Naive thymus-derived CD4-positive, alpha-beta T cell (primary cell): ENCODE measurements at regions not wholly inside any gene's neighbourhood (a gene's known extent, or its start where the extent isn't known, plus 50 kb on each side); places are given as distances from the start of the nearest gene placed in this dataset.
"Not testable (repeated sequence)": the region's sequence is repeated elsewhere in the genome, so short reads cannot be mapped to it uniquely, and the experiment has no call there.

Source experiments
- ATAC-seq: fragments of 150-1000 bp; cut with Tn5 transposase; 2 replicates; pipeline ENCODE4 v1.10.0; 2021; ENCODE audit warnings: mild to moderate bottlenecking, moderate library complexity
- CTCF ChIA-PET: fragments of 350-600 bp; sonication (Branson Sonifier 250); formaldehyde crosslinking; loops from one replicate; lab custom pipeline; 2021; ENCODE audit warnings: antibody characterized with exemption; lab: Charles Lee
- POLR2A ChIA-PET: fragments of 350-600 bp; sonication (Branson Sonifier 250); formaldehyde crosslinking; loops from one replicate; lab custom pipeline; 2021; ENCODE audit warnings: antibody characterized with exemption, inconsistent platforms; lab: Charles Lee
- DNase-seq, 9 donors: peaks; one replicate each; pipeline versions ENCODE4 v3.0.0 to v3.0.0-alpha.2; 2020 to 2022; ENCODE audit warnings: mixed read lengths in 1 of 9
- H3K27ac ChIP-seq: one replicate; pipeline ENCODE4 v1.7.0; 2013; ENCODE audit warnings: mild to moderate bottlenecking, low read depth, low read length, moderate library complexity
- H3K27me3 ChIP-seq, 2 donors: one replicate each; pipeline ENCODE4 v1.7.0; 2013; ENCODE audit warnings: low read length in 2 of 2, mild to moderate bottlenecking in 2 of 2, moderate library complexity in 2 of 2; ENCODE audit not compliant: control insufficient read depth in 2 of 2, insufficient read depth in 2 of 2
- H3K36me3 ChIP-seq, 3 experiments: 1 replicate in 2 of 3; 2 replicates in 1 of 3; pipeline ENCODE4 v1.7.0; 2013; ENCODE audit warnings: low read length in 3 of 3, mild to moderate bottlenecking in 3 of 3, moderate library complexity in 1 of 3; ENCODE audit not compliant: insufficient read depth in 3 of 3, control insufficient read depth in 2 of 3
- H3K4me1 ChIP-seq, 2 donors: one replicate each; pipeline ENCODE4 v1.7.0; 2013; ENCODE audit warnings: low read length in 2 of 2, mild to moderate bottlenecking in 2 of 2, moderate library complexity in 1 of 2; ENCODE audit not compliant: control insufficient read depth in 2 of 2, insufficient read depth in 2 of 2
- H3K4me3 ChIP-seq: 2 replicates; pipeline ENCODE4 v1.7.0; 2013; ENCODE audit warnings: mild to moderate bottlenecking, low read length
- H3K9me3 ChIP-seq, 3 experiments: 1 replicate in 2 of 3; 2 replicates in 1 of 3; pipeline ENCODE4 v1.7.0; 2013; ENCODE audit warnings: low read length in 3 of 3; ENCODE audit not compliant: control insufficient read depth in 2 of 3
- H3K27ac Mint-ChIP-seq, 9 donors: one replicate each; pipeline ENCODE4 v1.8.0; 2020 to 2022; ENCODE audit warnings: mixed read lengths in 9 of 9, mild to moderate bottlenecking in 8 of 9, moderate library complexity in 5 of 9, inconsistent platforms in 2 of 9
- H3K27me3 Mint-ChIP-seq, 5 donors: one replicate each; pipeline ENCODE4 v1.8.0; 2021 to 2022; ENCODE audit warnings: mixed read lengths in 5 of 5, mild to moderate bottlenecking in 1 of 5
- H3K36me3 Mint-ChIP-seq, 5 donors: one replicate each; pipeline ENCODE4 v1.8.0; 2020 to 2022; ENCODE audit warnings: mixed read lengths in 5 of 5, mild to moderate bottlenecking in 3 of 5, inconsistent platforms in 1 of 5
- H3K4me1 Mint-ChIP-seq, 7 donors: one replicate each; pipeline ENCODE4 v1.8.0; 2020 to 2022; ENCODE audit warnings: mixed read lengths in 7 of 7, mild to moderate bottlenecking in 3 of 7, inconsistent platforms in 1 of 7
- H3K4me3 Mint-ChIP-seq, 10 donors: one replicate each; pipeline ENCODE4 v1.8.0; 2020 to 2022; ENCODE audit warnings: mild to moderate bottlenecking in 10 of 10, mixed read lengths in 10 of 10, moderate library complexity in 6 of 10, inconsistent platforms in 2 of 10
- H3K9me3 Mint-ChIP-seq, 11 donors: one replicate each; pipeline ENCODE4 v1.8.0; 2020 to 2022; ENCODE audit warnings: mixed read lengths in 11 of 11, mild to moderate bottlenecking in 4 of 11, inconsistent platforms in 1 of 11, moderate library complexity in 1 of 11
- intact Hi-C, 2 donors: fragments of 100-400 bp; cut with micrococcal nuclease; formaldehyde crosslinking; loops; one replicate each; pipeline ENCODE4 v1.15.1; 2023

DNA sequence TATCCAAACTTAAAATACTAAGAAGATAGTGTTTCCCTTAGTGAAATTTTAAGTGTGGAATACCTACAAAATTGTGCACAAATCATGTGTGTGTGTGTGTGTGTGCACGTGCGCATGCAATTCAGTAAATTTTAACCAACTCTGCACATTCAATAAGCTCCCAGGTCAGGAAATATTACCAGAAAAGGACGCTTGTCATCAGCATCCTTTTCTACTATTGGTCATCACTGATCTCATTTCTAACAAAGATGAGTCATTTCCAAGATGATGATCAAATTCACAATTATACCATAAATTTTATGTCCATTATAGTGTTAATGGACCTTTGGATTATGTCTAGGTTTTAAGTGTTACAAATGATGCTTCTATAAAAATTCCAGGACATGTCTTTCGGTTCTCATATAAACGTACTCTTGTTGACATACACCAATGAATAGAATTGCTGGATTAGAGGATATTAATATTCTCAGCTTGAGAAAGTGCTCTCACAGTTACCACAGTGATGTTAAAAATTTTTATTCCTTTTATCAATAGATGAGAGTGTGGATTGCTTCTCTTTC is 560.9 kb upstream of the AGA start:
- CTCF ChIA-PET = no interaction called here
- ATAC-seq = no peak

GRCh38 chr4:178010596-178010995 is 568.4 kb upstream of the AGA start:
- Mint-ChIP-seq H3K36me3 (no peaks in the 10 kb centered on the region), H3K4me3 (no peak overlapping the region), H3K27ac (no peak overlapping the region), H3K9me3 (peaks cover 0 to 12% (median 4%) of the 10 kb centered on the region in 11 donors), H3K4me1 (no peaks in the 10 kb centered on the region), H3K27me3 (no peaks in the 10 kb centered on the region)
- Histone ChIP-seq H3K4me1 (no peaks in the 10 kb centered on the region), H3K4me3 (no peak overlapping the region), H3K27ac (no peak overlapping the region), H3K36me3 (no peaks in the 10 kb centered on the region), H3K9me3 (no peaks in the 10 kb centered on the region), H3K27me3 (no peaks in the 10 kb centered on the region)
- ATAC-seq (no peak), DNase-seq (no peak)
- ChIA-PET POLR2A (no interaction called here), CTCF (no interaction called here)
- intact Hi-C loops = no loop called here

More for the DNA sequence above, 560.9 kb upstream of the AGA start:
- POLR2A ChIA-PET = no interaction called here
- H3K4me3 ChIP-seq = no peak overlapping the region
- no peak overlapping the region for H3K27ac ChIP-seq
- H3K4me1 ChIP-seq = no peaks in the 10 kb centered on the region
- Mint-ChIP-seq H3K9me3 (peaks cover 0 to 25% (median 4%) of the 10 kb centered on the region in 11 donors), H3K27ac (no peak overlapping the region), H3K4me3 (no peak overlapping the region), H3K36me3 (no peaks in the 10 kb centered on the region), H3K27me3 (no peaks in the 10 kb centered on the region), H3K4me1 (peaks cover 0 to 1% (median 0%) of the 10 kb centered on the region in 7 donors)
- no peaks in the 10 kb centered on the region for H3K36me3 ChIP-seq
- no peaks in the 10 kb centered on the region for H3K9me3 ChIP-seq
- no peaks in the 10 kb centered on the region for H3K27me3 ChIP-seq
- intact Hi-C loops = no loop called here
- DNase-seq = no peak

GRCh38 chr4:178015046-178015445 is 572.8 kb upstream of the AGA start:
- H3K36me3 ChIP-seq, H3K27ac Mint-ChIP-seq, H3K27me3 Mint-ChIP-seq, H3K4me3 Mint-ChIP-seq, H3K27me3 ChIP-seq, POLR2A ChIA-PET, H3K4me1 ChIP-seq, H3K4me1 Mint-ChIP-seq, H3K9me3 Mint-ChIP-seq, H3K9me3 ChIP-seq, H3K36me3 Mint-ChIP-seq, H3K27ac ChIP-seq, CTCF ChIA-PET, intact Hi-C loops, DNase-seq, ATAC-seq, H3K4me3 ChIP-seq: not testable (repeated sequence)

- POLR2A ChIA-PET = no interaction called here
- Histone ChIP-seq H3K4me3 (no peak overlapping the region), H3K27ac (no peak overlapping the region), H3K9me3 (no peaks in the 10 kb centered on the region), H3K4me1 (no peaks in the 10 kb centered on the region), H3K36me3 (no peaks in the 10 kb centered on the region), H3K27me3 (no peaks in the 10 kb centered on the region)
- Mint-ChIP-seq H3K36me3 (no peaks in the 10 kb centered on the region), H3K4me1 (peaks cover 0 to 1% (median 0%) of the 10 kb centered on the region in 7 donors), H3K27me3 (no peaks in the 10 kb centered on the region), H3K4me3 (no peak overlapping the region), H3K9me3 (peaks cover 0 to 4% (median 0%) of the 10 kb centered on the region in 11 donors), H3K27ac (no peak overlapping the region)
- DNase-seq (no peak), ATAC-seq (no peak)
- CTCF ChIA-PET = no interaction called here
- intact Hi-C loops = no loop called here
Observed at GRCh38 chr4:178026999-178027398, 584.8 kb upstream of the AGA start.

DNA sequence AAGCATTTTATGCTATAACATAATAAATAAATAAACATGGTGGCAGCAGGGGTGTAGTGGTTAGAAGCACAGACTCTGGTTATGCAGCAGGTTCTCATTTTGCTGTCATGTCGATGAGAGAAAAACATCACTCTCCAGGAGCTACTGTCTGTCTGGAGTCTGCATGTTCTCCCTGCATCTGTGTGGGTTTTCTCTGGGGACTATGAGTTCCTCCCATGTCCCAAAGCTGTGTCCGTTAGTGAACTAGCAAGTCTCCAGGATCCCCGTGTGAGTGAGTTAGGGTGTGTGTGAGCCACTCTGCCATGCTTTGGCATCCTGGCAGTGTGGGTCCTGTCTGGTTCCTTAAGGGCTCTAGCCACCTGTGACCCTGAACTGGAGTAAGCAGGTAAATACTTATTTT is 585.6 kb upstream of the AGA start:
- ATAC-seq = no peak

DNA sequence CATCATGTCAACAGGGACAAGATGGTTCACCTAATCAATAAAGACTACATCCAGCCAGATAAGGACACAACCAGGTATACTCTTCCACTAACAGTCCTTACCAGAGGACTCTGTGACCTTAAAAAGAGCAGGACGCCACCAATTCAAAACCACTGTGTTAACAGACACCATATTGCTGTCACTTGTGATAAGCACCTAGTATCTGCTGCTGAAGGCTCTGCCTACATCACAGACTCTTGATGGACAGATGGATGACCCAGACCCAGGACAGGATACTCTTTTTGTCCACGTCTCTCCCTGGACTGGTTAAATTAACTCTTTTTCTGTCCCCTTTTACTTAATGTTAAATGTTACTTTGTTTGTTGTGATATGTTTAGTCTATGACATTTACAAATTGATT is 586.2 kb upstream of the AGA start:
- Mint-ChIP-seq H3K4me3 (no peak overlapping the region), H3K27ac (no peak overlapping the region), H3K36me3 (no peaks in the 10 kb centered on the region), H3K4me1 (peaks cover 0 to 1% (median 0%) of the 10 kb centered on the region in 7 donors), H3K27me3 (no peaks in the 10 kb centered on the region), H3K9me3 (peaks cover 0 to 5% (median 0%) of the 10 kb centered on the region in 11 donors)
- no peaks in the 10 kb centered on the region for H3K27me3 ChIP-seq
- H3K36me3 ChIP-seq = no peaks in the 10 kb centered on the region
- ATAC-seq (no peak), DNase-seq (no peak)
- H3K9me3 ChIP-seq = no peaks in the 10 kb centered on the region
- ChIA-PET POLR2A (no interaction called here), CTCF (no interaction called here)
- H3K27ac ChIP-seq = no peak overlapping the region
- no peak overlapping the region for H3K4me3 ChIP-seq
- no peaks in the 10 kb centered on the region for H3K4me1 ChIP-seq
- intact Hi-C loops = no loop called here

More for the DNA sequence above, 585.6 kb upstream of the AGA start:
- H3K4me1 ChIP-seq = no peaks in the 10 kb centered on the region
- Mint-ChIP-seq H3K36me3 (no peaks in the 10 kb centered on the region), H3K4me3 (no peak overlapping the region), H3K27ac (no peak overlapping the region), H3K4me1 (peaks cover 0 to 1% (median 0%) of the 10 kb centered on the region in 7 donors), H3K27me3 (no peaks in the 10 kb centered on the region), H3K9me3 (peaks cover 0 to 5% (median 0%) of the 10 kb centered on the region in 11 donors)
- no peaks in the 10 kb centered on the region for H3K9me3 ChIP-seq
- no peaks in the 10 kb centered on the region for H3K36me3 ChIP-seq
- intact Hi-C loops = no loop called here
- no peaks in the 10 kb centered on the region for H3K27me3 ChIP-seq
- H3K4me3 ChIP-seq = no peak overlapping the region
- no peak overlapping the region for H3K27ac ChIP-seq
- ChIA-PET CTCF (no interaction called here), POLR2A (no interaction called here)
- no peak for DNase-seq

- H3K36me3 ChIP-seq = no peaks in the 10 kb centered on the region
- Mint-ChIP-seq H3K27me3 (no peaks in the 10 kb centered on the region), H3K4me1 (no peaks in the 10 kb centered on the region), H3K4me3 (no peak overlapping the region), H3K9me3 (peaks cover 0 to 7% (median 0%) of the 10 kb centered on the region in 11 donors), H3K27ac (no peak overlapping the region), H3K36me3 (no peaks in the 10 kb centered on the region)
- DNase-seq (no peak), ATAC-seq (no peak)
- H3K4me3 ChIP-seq = no peak overlapping the region
- H3K27ac ChIP-seq = no peak overlapping the region
- POLR2A ChIA-PET = no interaction called here
- H3K27me3 ChIP-seq = no peaks in the 10 kb centered on the region
- CTCF ChIA-PET = no interaction called here
- no peaks in the 10 kb centered on the region for H3K9me3 ChIP-seq
- no peaks in the 10 kb centered on the region for H3K4me1 ChIP-seq
- intact Hi-C loops = no loop called here
Observed at GRCh38 chr4:178037459-178038214, 595.4 kb upstream of the AGA start.
